CD14-positive monocyte (primary cell): ENCODE measurements at regions not wholly inside any gene's neighbourhood (a gene's known extent, or its start where the extent isn't known, plus 50 kb on each side); places are given as distances from the start of the nearest gene placed in this dataset.

Experiments
- DNase-seq, 3 donors: peaks; one replicate each; pipeline ENCODE4 v3.0.0-alpha.2; 2011 to 2022
- H2AFZ ChIP-seq: 2 replicates; pipeline ENCODE4 v1.6.0; 2012; ENCODE audit warnings: mild to moderate bottlenecking, low read depth, low read length, inconsistent platforms; ENCODE audit not compliant: insufficient read depth, poor library complexity, severe bottlenecking
- H3K27ac ChIP-seq, 2 donors: 1 replicate in 1 of 2; 2 replicates in 1 of 2; pipeline ENCODE4 v1.5.1; 2012 to 2013; ENCODE audit warnings: low read length in 2 of 2, control low read depth in 1 of 2, inconsistent platforms in 1 of 2, low read depth in 1 of 2, mild to moderate bottlenecking in 1 of 2
- H3K27me3 ChIP-seq, 2 donors: one replicate each; pipeline versions ENCODE4 v1.6.0 to v1.6.1; 2011 to 2013; ENCODE audit warnings: low read length in 2 of 2; ENCODE audit not compliant: control insufficient read depth in 2 of 2, insufficient read depth in 2 of 2
- H3K36me3 ChIP-seq, 2 donors: replicated peaks in 1 of 2; 1 replicate in 1 of 2; 2 replicates in 1 of 2; pipeline versions ENCODE4 v1.5.1 to v1.6.1; 2012 to 2013; ENCODE audit warnings: low read length in 2 of 2, control low read depth in 1 of 2, inconsistent platforms in 1 of 2, mild to moderate bottlenecking in 1 of 2; ENCODE audit not compliant: insufficient read depth in 2 of 2, control insufficient read depth in 1 of 2
- H3K4me1 ChIP-seq, 2 donors: 1 replicate in 1 of 2; 2 replicates in 1 of 2; pipeline versions ENCODE4 v1.5.1 to v1.6.1; 2012 to 2013; ENCODE audit warnings: low read length in 2 of 2, control low read depth in 1 of 2, inconsistent platforms in 1 of 2, mild to moderate bottlenecking in 1 of 2, moderate library complexity in 1 of 2; ENCODE audit not compliant: insufficient read depth in 2 of 2, control insufficient read depth in 1 of 2
- H3K4me2 ChIP-seq: replicated peaks from 2 replicates; pipeline ENCODE3; 2012; ENCODE audit warnings: low read length, moderate library complexity, mild to moderate bottlenecking; ENCODE audit not compliant: poor library complexity, severe bottlenecking; ENCODE audit errors: extremely low read depth
- H3K4me3 ChIP-seq, 3 experiments: fragments of 200-600 bp in 1 of 3; sonication (generic) in 1 of 3; replicated peaks in 1 of 3; 1 replicate in 2 of 3; 2 replicates in 1 of 3; pipeline ENCODE4 v1.5.1; 2011 to 2013; ENCODE audit warnings: low read length in 3 of 3, mild to moderate bottlenecking in 3 of 3, control low read depth in 2 of 3, low read depth in 2 of 3, inconsistent platforms in 1 of 3, moderate library complexity in 1 of 3
- H3K79me2 ChIP-seq: 2 replicates; pipeline ENCODE4 v1.6.0; 2012; ENCODE audit warnings: mild to moderate bottlenecking, control low read depth, inconsistent platforms, low read length, moderate library complexity; ENCODE audit not compliant: insufficient read depth
- H3K9ac ChIP-seq: 2 replicates; pipeline ENCODE4 v1.6.0; 2017; ENCODE audit warnings: low read length, mild to moderate bottlenecking; ENCODE audit not compliant: insufficient read depth, poor library complexity, severe bottlenecking
- H3K9me3 ChIP-seq, 2 donors: replicated peaks in 1 of 2; 1 replicate in 1 of 2; 2 replicates in 1 of 2; pipeline versions ENCODE4 v1.5.1 to v1.6.1; 2012 to 2013; ENCODE audit warnings: low read length in 2 of 2, control low read depth in 1 of 2; ENCODE audit not compliant: control insufficient read depth in 1 of 2, insufficient read depth in 1 of 2
- H4K20me1 ChIP-seq: 2 replicates; pipeline ENCODE4 v1.6.0; 2012; ENCODE audit warnings: mild to moderate bottlenecking, low read length, control low read depth, moderate library complexity; ENCODE audit not compliant: insufficient read depth
- H3K27ac Mint-ChIP-seq, 7 donors: one replicate each; pipeline ENCODE4 v1.8.0; 2020; ENCODE audit warnings: mild to moderate bottlenecking in 7 of 7, mixed read lengths in 7 of 7, moderate library complexity in 6 of 7, inconsistent platforms in 2 of 7
- H3K27me3 Mint-ChIP-seq, 3 donors: one replicate each; pipeline ENCODE4 v1.8.0; 2021 to 2022; ENCODE audit warnings: low read depth in 3 of 3, mild to moderate bottlenecking in 3 of 3, mixed read lengths in 3 of 3, moderate library complexity in 3 of 3, inconsistent platforms in 1 of 3
- H3K36me3 Mint-ChIP-seq, 2 donors: one replicate each; pipeline ENCODE4 v1.8.0; 2020; ENCODE audit warnings: mixed read lengths in 2 of 2, inconsistent platforms in 1 of 2, mild to moderate bottlenecking in 1 of 2
- H3K4me1 Mint-ChIP-seq: one replicate; pipeline ENCODE4 v1.8.0; 2020; ENCODE audit warnings: mild to moderate bottlenecking, mixed read lengths
- H3K4me3 Mint-ChIP-seq, 2 donors: one replicate each; pipeline ENCODE4 v1.8.0; 2020; ENCODE audit warnings: mild to moderate bottlenecking in 2 of 2, mixed read lengths in 2 of 2, moderate library complexity in 1 of 2
- H3K9me3 Mint-ChIP-seq, 7 donors: one replicate each; pipeline ENCODE4 v1.8.0; 2020 to 2022; ENCODE audit warnings: mixed read lengths in 7 of 7, mild to moderate bottlenecking in 6 of 7, moderate library complexity in 6 of 7, inconsistent platforms in 2 of 7
- WGBS: methylation state at CpG from one replicate; pipeline ENCODE4 v1.1.5; 2013; ENCODE audit warnings: missing lambda C conversion rate; ENCODE audit not compliant: insufficient coverage; 5-methylcytosine and 5-hydroxymethylcytosine counted together
- intact Hi-C, 2 donors: fragments of 100-400 bp; cut with micrococcal nuclease; formaldehyde crosslinking; loops; one replicate each; pipeline versions ENCODE4 v1.15.0 to v1.15.1; 2023
- TF ChIP-seq, protein P1 (sequence below): fragments of 200-600 bp; IDR thresholded peaks from one replicate; pipeline ENCODE4 v1.8.0; 2022; ENCODE audit warnings: antibody characterized with exemption, mild to moderate bottlenecking

- Histone ChIP-seq H3K79me2 (no peaks in the 10 kb centered on the region), H3K36me3 (no peaks in the 10 kb centered on the region), H3K9ac (no peak overlapping the region), H3K4me1 (no peaks in the 10 kb centered on the region), H4K20me1 (no peaks in the 10 kb centered on the region), H3K27me3 (no peaks in the 10 kb centered on the region), H3K4me2 (no peak overlapping the region), H3K27ac (no peak overlapping the region), H3K4me3 (no peak overlapping the region), H2AFZ (no peak overlapping the region), H3K9me3 (no peaks in the 10 kb centered on the region)
- no peaks in the 10 kb centered on the region for H3K36me3 Mint-ChIP-seq
- H3K9me3 Mint-ChIP-seq = peaks cover 0 to 3% (median 0%) of the 10 kb centered on the region in 7 donors
- no peaks in the 10 kb centered on the region for H3K4me1 Mint-ChIP-seq
- no peak for DNase-seq
- H3K27me3 Mint-ChIP-seq = peaks cover 0 to 1% (median 0%) of the 10 kb centered on the region in 3 donors
- no peak overlapping the region for H3K27ac Mint-ChIP-seq
- TF ChIP-seq, protein P1, sequence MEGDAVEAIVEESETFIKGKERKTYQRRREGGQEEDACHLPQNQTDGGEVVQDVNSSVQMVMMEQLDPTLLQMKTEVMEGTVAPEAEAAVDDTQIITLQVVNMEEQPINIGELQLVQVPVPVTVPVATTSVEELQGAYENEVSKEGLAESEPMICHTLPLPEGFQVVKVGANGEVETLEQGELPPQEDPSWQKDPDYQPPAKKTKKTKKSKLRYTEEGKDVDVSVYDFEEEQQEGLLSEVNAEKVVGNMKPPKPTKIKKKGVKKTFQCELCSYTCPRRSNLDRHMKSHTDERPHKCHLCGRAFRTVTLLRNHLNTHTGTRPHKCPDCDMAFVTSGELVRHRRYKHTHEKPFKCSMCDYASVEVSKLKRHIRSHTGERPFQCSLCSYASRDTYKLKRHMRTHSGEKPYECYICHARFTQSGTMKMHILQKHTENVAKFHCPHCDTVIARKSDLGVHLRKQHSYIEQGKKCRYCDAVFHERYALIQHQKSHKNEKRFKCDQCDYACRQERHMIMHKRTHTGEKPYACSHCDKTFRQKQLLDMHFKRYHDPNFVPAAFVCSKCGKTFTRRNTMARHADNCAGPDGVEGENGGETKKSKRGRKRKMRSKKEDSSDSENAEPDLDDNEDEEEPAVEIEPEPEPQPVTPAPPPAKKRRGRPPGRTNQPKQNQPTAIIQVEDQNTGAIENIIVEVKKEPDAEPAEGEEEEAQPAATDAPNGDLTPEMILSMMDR = no peak
- no peak overlapping the region for H3K4me3 Mint-ChIP-seq
- no CpG with 5 or more reads among the region's 4 CpGs for WGBS
- intact Hi-C loops = no loop called here
Observed at GRCh38 chr9:3043369-3043768, 199.5 kb upstream of the PUM3 start.

GRCh38 chr9:3040761-3041160 is 196.9 kb upstream of the PUM3 start:
- H3K4me3 ChIP-seq = no peak overlapping the region
- no peaks in the 10 kb centered on the region for H3K4me1 Mint-ChIP-seq
- H3K27me3 ChIP-seq = no peaks in the 10 kb centered on the region
- TF ChIP-seq, protein P1 = no peak
- H3K27me3 Mint-ChIP-seq = peaks cover 0 to 1% (median 0%) of the 10 kb centered on the region in 3 donors
- no peak overlapping the region for H3K4me3 Mint-ChIP-seq
- H4K20me1 ChIP-seq = no peaks in the 10 kb centered on the region
- no peaks in the 10 kb centered on the region for H3K36me3 ChIP-seq
- WGBS = no CpG with 5 or more reads among the region's 3 CpGs
- H3K4me2 ChIP-seq = no peak overlapping the region
- H3K9me3 Mint-ChIP-seq = peaks cover 0 to 3% (median 0%) of the 10 kb centered on the region in 7 donors
- H3K27ac ChIP-seq = no peak overlapping the region
- no peaks in the 10 kb centered on the region for H3K79me2 ChIP-seq
- intact Hi-C loops = no loop called here
- H3K36me3 Mint-ChIP-seq = no peaks in the 10 kb centered on the region
- no peaks in the 10 kb centered on the region for H3K9me3 ChIP-seq
- H3K27ac Mint-ChIP-seq = no peak overlapping the region
- DNase-seq = no peak
- H2AFZ ChIP-seq = no peak overlapping the region
- no peak overlapping the region for H3K9ac ChIP-seq
- H3K4me1 ChIP-seq = no peaks in the 10 kb centered on the region
